CD14-positive monocyte (primary cell): ENCODE measurements at regions not wholly inside any gene's neighbourhood (a gene's known extent, or its start where the extent isn't known, plus 50 kb on each side); places are given as distances from the start of the nearest gene placed in this dataset.

Source experiments
- DNase-seq, 3 donors: peaks; one replicate each; pipeline ENCODE4 v3.0.0-alpha.2; 2011 to 2022
- H2AFZ ChIP-seq: 2 replicates; pipeline ENCODE4 v1.6.0; 2012; ENCODE audit warnings: mild to moderate bottlenecking, low read depth, low read length, inconsistent platforms; ENCODE audit not compliant: insufficient read depth, poor library complexity, severe bottlenecking
- H3K27ac ChIP-seq, 2 donors: 1 replicate in 1 of 2; 2 replicates in 1 of 2; pipeline ENCODE4 v1.5.1; 2012 to 2013; ENCODE audit warnings: low read length in 2 of 2, control low read depth in 1 of 2, inconsistent platforms in 1 of 2, low read depth in 1 of 2, mild to moderate bottlenecking in 1 of 2
- H3K27me3 ChIP-seq, 2 donors: one replicate each; pipeline versions ENCODE4 v1.6.0 to v1.6.1; 2011 to 2013; ENCODE audit warnings: low read length in 2 of 2; ENCODE audit not compliant: control insufficient read depth in 2 of 2, insufficient read depth in 2 of 2
- H3K36me3 ChIP-seq, 2 donors: replicated peaks in 1 of 2; 1 replicate in 1 of 2; 2 replicates in 1 of 2; pipeline versions ENCODE4 v1.5.1 to v1.6.1; 2012 to 2013; ENCODE audit warnings: low read length in 2 of 2, control low read depth in 1 of 2, inconsistent platforms in 1 of 2, mild to moderate bottlenecking in 1 of 2; ENCODE audit not compliant: insufficient read depth in 2 of 2, control insufficient read depth in 1 of 2
- H3K4me1 ChIP-seq, 2 donors: 1 replicate in 1 of 2; 2 replicates in 1 of 2; pipeline versions ENCODE4 v1.5.1 to v1.6.1; 2012 to 2013; ENCODE audit warnings: low read length in 2 of 2, control low read depth in 1 of 2, inconsistent platforms in 1 of 2, mild to moderate bottlenecking in 1 of 2, moderate library complexity in 1 of 2; ENCODE audit not compliant: insufficient read depth in 2 of 2, control insufficient read depth in 1 of 2
- H3K4me2 ChIP-seq: replicated peaks from 2 replicates; pipeline ENCODE3; 2012; ENCODE audit warnings: low read length, moderate library complexity, mild to moderate bottlenecking; ENCODE audit not compliant: poor library complexity, severe bottlenecking; ENCODE audit errors: extremely low read depth
- H3K4me3 ChIP-seq, 3 experiments: fragments of 200-600 bp in 1 of 3; sonication (generic) in 1 of 3; replicated peaks in 1 of 3; 1 replicate in 2 of 3; 2 replicates in 1 of 3; pipeline ENCODE4 v1.5.1; 2011 to 2013; ENCODE audit warnings: low read length in 3 of 3, mild to moderate bottlenecking in 3 of 3, control low read depth in 2 of 3, low read depth in 2 of 3, inconsistent platforms in 1 of 3, moderate library complexity in 1 of 3
- H3K79me2 ChIP-seq: 2 replicates; pipeline ENCODE4 v1.6.0; 2012; ENCODE audit warnings: mild to moderate bottlenecking, control low read depth, inconsistent platforms, low read length, moderate library complexity; ENCODE audit not compliant: insufficient read depth
- H3K9ac ChIP-seq: 2 replicates; pipeline ENCODE4 v1.6.0; 2017; ENCODE audit warnings: low read length, mild to moderate bottlenecking; ENCODE audit not compliant: insufficient read depth, poor library complexity, severe bottlenecking
- H3K9me3 ChIP-seq, 2 donors: replicated peaks in 1 of 2; 1 replicate in 1 of 2; 2 replicates in 1 of 2; pipeline versions ENCODE4 v1.5.1 to v1.6.1; 2012 to 2013; ENCODE audit warnings: low read length in 2 of 2, control low read depth in 1 of 2; ENCODE audit not compliant: control insufficient read depth in 1 of 2, insufficient read depth in 1 of 2
- H4K20me1 ChIP-seq: 2 replicates; pipeline ENCODE4 v1.6.0; 2012; ENCODE audit warnings: mild to moderate bottlenecking, low read length, control low read depth, moderate library complexity; ENCODE audit not compliant: insufficient read depth
- H3K27ac Mint-ChIP-seq, 7 donors: one replicate each; pipeline ENCODE4 v1.8.0; 2020; ENCODE audit warnings: mild to moderate bottlenecking in 7 of 7, mixed read lengths in 7 of 7, moderate library complexity in 6 of 7, inconsistent platforms in 2 of 7
- H3K27me3 Mint-ChIP-seq, 3 donors: one replicate each; pipeline ENCODE4 v1.8.0; 2021 to 2022; ENCODE audit warnings: low read depth in 3 of 3, mild to moderate bottlenecking in 3 of 3, mixed read lengths in 3 of 3, moderate library complexity in 3 of 3, inconsistent platforms in 1 of 3
- H3K36me3 Mint-ChIP-seq, 2 donors: one replicate each; pipeline ENCODE4 v1.8.0; 2020; ENCODE audit warnings: mixed read lengths in 2 of 2, inconsistent platforms in 1 of 2, mild to moderate bottlenecking in 1 of 2
- H3K4me1 Mint-ChIP-seq: one replicate; pipeline ENCODE4 v1.8.0; 2020; ENCODE audit warnings: mild to moderate bottlenecking, mixed read lengths
- H3K4me3 Mint-ChIP-seq, 2 donors: one replicate each; pipeline ENCODE4 v1.8.0; 2020; ENCODE audit warnings: mild to moderate bottlenecking in 2 of 2, mixed read lengths in 2 of 2, moderate library complexity in 1 of 2
- H3K9me3 Mint-ChIP-seq, 7 donors: one replicate each; pipeline ENCODE4 v1.8.0; 2020 to 2022; ENCODE audit warnings: mixed read lengths in 7 of 7, mild to moderate bottlenecking in 6 of 7, moderate library complexity in 6 of 7, inconsistent platforms in 2 of 7
- CTCF ChIP-seq: fragments of 200-600 bp; IDR thresholded peaks from one replicate; pipeline ENCODE4 v1.8.0; 2022; ENCODE audit warnings: antibody characterized with exemption, mild to moderate bottlenecking
- WGBS: methylation state at CpG from one replicate; pipeline ENCODE4 v1.1.5; 2013; ENCODE audit warnings: missing lambda C conversion rate; ENCODE audit not compliant: insufficient coverage; 5-methylcytosine and 5-hydroxymethylcytosine counted together
- intact Hi-C, 2 donors: fragments of 100-400 bp; cut with micrococcal nuclease; formaldehyde crosslinking; loops; one replicate each; pipeline versions ENCODE4 v1.15.0 to v1.15.1; 2023

- no peaks in the 10 kb centered on the region for H3K79me2 ChIP-seq
- no peak overlapping the region for H3K4me3 Mint-ChIP-seq
- H2AFZ ChIP-seq: no peak overlapping the region
- no peak overlapping the region for H3K4me3 ChIP-seq
- TF ChIP-seq CTCF: no peak
- no peaks in the 10 kb centered on the region for H3K9me3 ChIP-seq
- no peaks in the 10 kb centered on the region for H3K27me3 Mint-ChIP-seq
- intact Hi-C loops: no loop called here
- no peak overlapping the region for H3K9ac ChIP-seq
- H3K36me3 ChIP-seq: no peaks in the 10 kb centered on the region
- no peaks in the 10 kb centered on the region for H3K36me3 Mint-ChIP-seq
- no peaks in the 10 kb centered on the region for H3K4me1 ChIP-seq
- DNase-seq: no peak
- peaks cover 0 to 6% (median 0%) of the 10 kb centered on the region in 7 donors for H3K9me3 Mint-ChIP-seq
- H3K4me2 ChIP-seq: no peak overlapping the region
- no peak overlapping the region for H3K27ac ChIP-seq
- 83% methylated on average over 1 of the region's 3 CpGs for WGBS
- H3K27me3 ChIP-seq: no peaks in the 10 kb centered on the region
- H3K4me1 Mint-ChIP-seq: no peaks in the 10 kb centered on the region
- H4K20me1 ChIP-seq: no peaks in the 10 kb centered on the region
- H3K27ac Mint-ChIP-seq: no peak overlapping the region
These were observed 59.6 kb upstream of the TAB3 start for GRCh38 chrX:30948626-30949025.

- H3K4me3 Mint-ChIP-seq: no peak overlapping the region
- DNase-seq: no peak
- H3K9me3 Mint-ChIP-seq: peaks cover 0 to 6% (median 0%) of the 10 kb centered on the region in 7 donors
- Histone ChIP-seq H3K9ac (no peak overlapping the region), H4K20me1 (no peaks in the 10 kb centered on the region), H3K4me2 (no peak overlapping the region), H2AFZ (no peak overlapping the region), H3K9me3 (no peaks in the 10 kb centered on the region), H3K27ac (no peak overlapping the region), H3K36me3 (no peaks in the 10 kb centered on the region), H3K27me3 (no peaks in the 10 kb centered on the region), H3K4me1 (no peaks in the 10 kb centered on the region), H3K4me3 (no peak overlapping the region), H3K79me2 (no peaks in the 10 kb centered on the region)
- no peaks in the 10 kb centered on the region for H3K36me3 Mint-ChIP-seq
- intact Hi-C loops: no loop called here
- H3K4me1 Mint-ChIP-seq: no peaks in the 10 kb centered on the region
- no CpG with 5 or more reads among the region's 2 CpGs for WGBS
- no peaks in the 10 kb centered on the region for H3K27me3 Mint-ChIP-seq
- no peak for TF ChIP-seq CTCF
- no peak overlapping the region for H3K27ac Mint-ChIP-seq
These were observed 59.0 kb upstream of the TAB3 start for GRCh38 chrX:30948051-30948450.
